GM12878 (cell line): ENCODE measurements at regions not wholly inside any gene's neighbourhood (a gene's known extent, or its start where the extent isn't known, plus 50 kb on each side); places are given as distances from the start of the nearest gene placed in this dataset.

Experiments used
- ATAC-seq: fragments of 200-7000 bp; cut with Tn5 transposase; 3 replicates; pipeline ENCODE4 v1.9.1; 2020; ENCODE audit warnings: mild to moderate bottlenecking, moderate library complexity
- BruUV-seq: library from RNA; stranded (reverse); fragments of 400-500 nt; replicated peaks from 2 replicates; lab custom pipeline; 2021; lab: Mats Ljungman, UMichigan
- CTCF ChIA-PET: fragments of 300-600 bp; sonication (Branson Sonifier 250); formaldehyde crosslinking; extraction: SDS; loops from one replicate; lab custom pipeline; 2021; ENCODE audit warnings: inconsistent platforms; lab: Yijun Ruan, JAX
- POLR2A ChIA-PET: fragments of 350-600 bp; formaldehyde crosslinking; extraction: SDS; loops from one replicate; lab custom pipeline; 2021; ENCODE audit warnings: inconsistent platforms; lab: Charles Lee
- RAD21 ChIA-PET: fragments of 300-600 bp; sonication (Branson Sonifier 250); formaldehyde crosslinking; loops from one replicate; lab custom pipeline; 2023; ENCODE audit warnings: antibody characterized with exemption; ENCODE audit not compliant: unreplicated experiment; lab: Charles Lee
- SMC1A ChIA-PET: fragments of 300-600 bp; sonication (Branson Sonifier 250); formaldehyde crosslinking; loops from one replicate; lab custom pipeline; 2023; ENCODE audit not compliant: unreplicated experiment, uncharacterized antibody; lab: Charles Lee
- DNase-seq: peaks from one replicate; pipeline ENCODE4 v3.0.0-alpha.2; 2011; ENCODE audit warnings: low read depth, low spot score
- FAIRE-seq: peaks from 3 replicates; lab custom pipeline; 2011; peaks lifted over from hg19 to GRCh38; lab: Jason Lieb, UNC
- H2AFZ ChIP-seq: 2 replicates; pipeline ENCODE4 v1.6.0; 2011; ENCODE audit warnings: low read depth, low read length, control low read depth; ENCODE audit not compliant: control insufficient read depth
- H3K27ac ChIP-seq: 2 replicates; pipeline ENCODE4 v1.5.1; 2011; ENCODE audit warnings: control low read depth; ENCODE audit not compliant: control insufficient read depth, insufficient read depth
- H3K27me3 ChIP-seq, 2 experiments: replicated peaks in 1 of 2; 2 replicates each; pipeline versions ENCODE4 v1.6.0 to v1.6.1; 2011; ENCODE audit warnings: low read length in 1 of 2; ENCODE audit not compliant: control insufficient read depth in 2 of 2, insufficient read depth in 2 of 2
- H3K36me3 ChIP-seq, 2 experiments: 2 replicates each; pipeline ENCODE4 v1.5.1; 2011; ENCODE audit warnings: low read length in 1 of 2; ENCODE audit not compliant: control insufficient read depth in 2 of 2, insufficient read depth in 2 of 2
- H3K4me1 ChIP-seq: 2 replicates; pipeline ENCODE4 v1.6.1; 2011; ENCODE audit warnings: mild to moderate bottlenecking, low read length, moderate library complexity, mixed read lengths; ENCODE audit not compliant: control insufficient read depth, insufficient read depth
- H3K4me2 ChIP-seq: 2 replicates; pipeline ENCODE4 v1.6.0; 2011; ENCODE audit warnings: control low read depth; ENCODE audit not compliant: control insufficient read depth, insufficient read depth
- H3K4me3 ChIP-seq: fragments of 200-600 bp; sonication (generic); 2 replicates; pipeline ENCODE4 v1.5.1; 2016
- H3K79me2 ChIP-seq: 2 replicates; pipeline ENCODE4 v1.6.0; 2011; ENCODE audit warnings: low read length; ENCODE audit not compliant: control insufficient read depth, insufficient read depth
- H3K9ac ChIP-seq: 2 replicates; pipeline ENCODE4 v1.8.0; 2011; ENCODE audit warnings: low read length, control low read depth, mixed read lengths; ENCODE audit not compliant: control insufficient read depth, insufficient read depth
- H3K9me3 ChIP-seq: replicated peaks from 3 replicates; pipeline ENCODE4 v1.5.1; 2011; ENCODE audit warnings: mild to moderate bottlenecking, low read length; ENCODE audit not compliant: control insufficient read depth, insufficient read depth
- H4K20me1 ChIP-seq: 2 replicates; pipeline ENCODE4 v1.6.0; 2011; ENCODE audit not compliant: control insufficient read depth, insufficient read depth
- CHD2 ChIP-seq: IDR thresholded peaks from 2 replicates; pipeline ENCODE4 v1.6.1; 2011; ENCODE audit warnings: low read depth, low read length, improper control_type of control experiment, borderline replicate concordance
- EP300 ChIP-seq, 2 experiments: fragments of 150-350 bp in 1 of 2; IDR thresholded peaks; 2 replicates each; pipeline ENCODE4 v1.6.1; 2011 to 2012; ENCODE audit warnings: low read depth in 2 of 2, low read length in 2 of 2, borderline replicate concordance in 1 of 2, improper control_type of control experiment in 1 of 2, inconsistent platforms in 1 of 2; ENCODE audit not compliant: control insufficient read depth in 1 of 2
- IRF4 ChIP-seq: IDR thresholded peaks from 2 replicates; pipeline ENCODE4 v1.6.1; 2011; ENCODE audit warnings: low read depth, low read length
- MEF2A ChIP-seq: IDR thresholded peaks from 2 replicates; pipeline ENCODE4 v1.6.1; 2011; ENCODE audit warnings: low read depth, mild to moderate bottlenecking, low read length, moderate library complexity; ENCODE audit not compliant: insufficient read depth
- MYB ChIP-seq: fragments of 150-350 bp; IDR thresholded peaks from 2 replicates; pipeline ENCODE4 v1.6.1; 2014; ENCODE audit warnings: mild to moderate bottlenecking, low read depth, low read length, borderline replicate concordance
- NR2C2 ChIP-seq: IDR thresholded peaks from 2 replicates; pipeline ENCODE4 v1.6.1; 2011; ENCODE audit warnings: borderline replicate concordance, low read depth; ENCODE audit not compliant: control insufficient read depth, insufficient read length
- RELB ChIP-seq: fragments of 450-650 bp; IDR thresholded peaks from 2 replicates; pipeline ENCODE4 v1.6.1; 2017; ENCODE audit warnings: low read depth, mild to moderate bottlenecking, moderate library complexity
- TCF3 ChIP-seq: IDR thresholded peaks from 2 replicates; pipeline ENCODE4 v1.6.1; 2012; ENCODE audit warnings: low read depth, mild to moderate bottlenecking, low read length, borderline replicate concordance; ENCODE audit not compliant: insufficient read depth
- WGBS: methylation state at CpG from one replicate; pipeline ENCODE4 v1.1.6; 2016; ENCODE audit warnings: low lambda C conversion rate; ENCODE audit not compliant: insufficient replicate concordance, insufficient coverage; ENCODE audit errors: missing lambda C conversion rate; 5-methylcytosine and 5-hydroxymethylcytosine counted together
- in situ Hi-C: fragments of 300-500 bp; cut with MboI; formaldehyde crosslinking; loops from 9 replicates; pipeline ENCODE4 v1.14.3; 2018; ENCODE audit warnings: mixed read lengths
- intact Hi-C: fragments of 100-400 bp; cut with micrococcal nuclease; formaldehyde crosslinking; loops from one replicate; pipeline ENCODE4 v1.14.2; 2022; ENCODE audit not compliant: unreplicated experiment
- TF ChIP-seq, protein P1 (sequence below): fragments of 450-650 bp; IDR thresholded peaks from 2 replicates; pipeline ENCODE4 v1.6.1; 2017; ENCODE audit warnings: antibody characterized with exemption, mild to moderate bottlenecking, moderate library complexity
- TF ChIP-seq, protein P2 (sequence below): fragments of 450-650 bp; IDR thresholded peaks from 2 replicates; pipeline ENCODE4 v1.6.1; 2017; ENCODE audit warnings: mild to moderate bottlenecking, moderate library complexity
- TF ChIP-seq, protein P3 (sequence below): fragments of 150-350 bp; IDR thresholded peaks from 2 replicates; pipeline ENCODE4 v1.6.1; 2016; ENCODE audit warnings: low read depth, low read length

GRCh38 chrX:125198546-125198945 lies 121.1 kb upstream of the TEX13C start:
- ATAC-seq (no peak), FAIRE-seq (no peak), DNase-seq (no peak)
- intact Hi-C loops, result no loop called here
- no TSS peak for BruUV-seq
- Histone ChIP-seq H3K4me3 (no peak overlapping the region), H3K27ac (no peak overlapping the region), H3K9me3 (no peaks in the 10 kb centered on the region), H3K4me1 (no peaks in the 10 kb centered on the region), H2AFZ (no peak overlapping the region), H4K20me1 (no peaks in the 10 kb centered on the region), H3K9ac (no peak overlapping the region), H3K79me2 (no peaks in the 10 kb centered on the region), H3K36me3 (no peaks in the 10 kb centered on the region), H3K4me2 (no peak overlapping the region), H3K27me3 (no peaks in the 10 kb centered on the region)
- ChIA-PET RAD21 (no interaction called here), POLR2A (no interaction called here), CTCF (no interaction called here), SMC1A (no interaction called here)
- in situ Hi-C loops, result no loop called here
- 0% methylated on average over 1 of the region's 1 CpG for WGBS
- TF ChIP-seq, protein P1, sequence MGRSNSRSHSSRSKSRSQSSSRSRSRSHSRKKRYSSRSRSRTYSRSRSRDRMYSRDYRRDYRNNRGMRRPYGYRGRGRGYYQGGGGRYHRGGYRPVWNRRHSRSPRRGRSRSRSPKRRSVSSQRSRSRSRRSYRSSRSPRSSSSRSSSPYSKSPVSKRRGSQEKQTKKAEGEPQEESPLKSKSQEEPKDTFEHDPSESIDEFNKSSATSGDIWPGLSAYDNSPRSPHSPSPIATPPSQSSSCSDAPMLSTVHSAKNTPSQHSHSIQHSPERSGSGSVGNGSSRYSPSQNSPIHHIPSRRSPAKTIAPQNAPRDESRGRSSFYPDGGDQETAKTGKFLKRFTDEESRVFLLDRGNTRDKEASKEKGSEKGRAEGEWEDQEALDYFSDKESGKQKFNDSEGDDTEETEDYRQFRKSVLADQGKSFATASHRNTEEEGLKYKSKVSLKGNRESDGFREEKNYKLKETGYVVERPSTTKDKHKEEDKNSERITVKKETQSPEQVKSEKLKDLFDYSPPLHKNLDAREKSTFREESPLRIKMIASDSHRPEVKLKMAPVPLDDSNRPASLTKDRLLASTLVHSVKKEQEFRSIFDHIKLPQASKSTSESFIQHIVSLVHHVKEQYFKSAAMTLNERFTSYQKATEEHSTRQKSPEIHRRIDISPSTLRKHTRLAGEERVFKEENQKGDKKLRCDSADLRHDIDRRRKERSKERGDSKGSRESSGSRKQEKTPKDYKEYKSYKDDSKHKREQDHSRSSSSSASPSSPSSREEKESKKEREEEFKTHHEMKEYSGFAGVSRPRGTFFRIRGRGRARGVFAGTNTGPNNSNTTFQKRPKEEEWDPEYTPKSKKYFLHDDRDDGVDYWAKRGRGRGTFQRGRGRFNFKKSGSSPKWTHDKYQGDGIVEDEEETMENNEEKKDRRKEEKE, result no peak
- no peak for TF ChIP-seq EP300 (IDR thresholded peaks at IDR 0.05; ENCODE audit: borderline replicate concordance in 1 of 2, control insufficient read depth in 1 of 2, low read depth in 2 of 2, low read length in 2 of 2)
- no peak for TF ChIP-seq IRF4
- no peak for TF ChIP-seq CHD2
- no peak for TF ChIP-seq TCF3
- no peak for TF ChIP-seq RELB
- no peak for TF ChIP-seq MEF2A
- TF ChIP-seq, protein P2, sequence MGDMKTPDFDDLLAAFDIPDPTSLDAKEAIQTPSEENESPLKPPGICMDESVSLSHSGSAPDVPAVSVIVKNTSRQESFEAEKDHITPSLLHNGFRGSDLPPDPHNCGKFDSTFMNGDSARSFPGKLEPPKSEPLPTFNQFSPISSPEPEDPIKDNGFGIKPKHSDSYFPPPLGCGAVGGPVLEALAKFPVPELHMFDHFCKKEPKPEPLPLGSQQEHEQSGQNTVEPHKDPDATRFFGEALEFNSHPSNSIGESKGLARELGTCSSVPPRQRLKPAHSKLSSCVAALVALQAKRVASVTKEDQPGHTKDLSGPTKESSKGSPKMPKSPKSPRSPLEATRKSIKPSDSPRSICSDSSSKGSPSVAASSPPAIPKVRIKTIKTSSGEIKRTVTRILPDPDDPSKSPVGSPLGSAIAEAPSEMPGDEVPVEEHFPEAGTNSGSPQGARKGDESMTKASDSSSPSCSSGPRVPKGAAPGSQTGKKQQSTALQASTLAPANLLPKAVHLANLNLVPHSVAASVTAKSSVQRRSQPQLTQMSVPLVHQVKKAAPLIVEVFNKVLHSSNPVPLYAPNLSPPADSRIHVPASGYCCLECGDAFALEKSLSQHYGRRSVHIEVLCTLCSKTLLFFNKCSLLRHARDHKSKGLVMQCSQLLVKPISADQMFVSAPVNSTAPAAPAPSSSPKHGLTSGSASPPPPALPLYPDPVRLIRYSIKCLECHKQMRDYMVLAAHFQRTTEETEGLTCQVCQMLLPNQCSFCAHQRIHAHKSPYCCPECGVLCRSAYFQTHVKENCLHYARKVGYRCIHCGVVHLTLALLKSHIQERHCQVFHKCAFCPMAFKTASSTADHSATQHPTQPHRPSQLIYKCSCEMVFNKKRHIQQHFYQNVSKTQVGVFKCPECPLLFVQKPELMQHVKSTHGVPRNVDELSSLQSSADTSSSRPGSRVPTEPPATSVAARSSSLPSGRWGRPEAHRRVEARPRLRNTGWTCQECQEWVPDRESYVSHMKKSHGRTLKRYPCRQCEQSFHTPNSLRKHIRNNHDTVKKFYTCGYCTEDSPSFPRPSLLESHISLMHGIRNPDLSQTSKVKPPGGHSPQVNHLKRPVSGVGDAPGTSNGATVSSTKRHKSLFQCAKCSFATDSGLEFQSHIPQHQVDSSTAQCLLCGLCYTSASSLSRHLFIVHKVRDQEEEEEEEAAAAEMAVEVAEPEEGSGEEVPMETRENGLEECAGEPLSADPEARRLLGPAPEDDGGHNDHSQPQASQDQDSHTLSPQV, result no peak
- TF ChIP-seq MYB, result no peak
- TF ChIP-seq, protein P3, sequence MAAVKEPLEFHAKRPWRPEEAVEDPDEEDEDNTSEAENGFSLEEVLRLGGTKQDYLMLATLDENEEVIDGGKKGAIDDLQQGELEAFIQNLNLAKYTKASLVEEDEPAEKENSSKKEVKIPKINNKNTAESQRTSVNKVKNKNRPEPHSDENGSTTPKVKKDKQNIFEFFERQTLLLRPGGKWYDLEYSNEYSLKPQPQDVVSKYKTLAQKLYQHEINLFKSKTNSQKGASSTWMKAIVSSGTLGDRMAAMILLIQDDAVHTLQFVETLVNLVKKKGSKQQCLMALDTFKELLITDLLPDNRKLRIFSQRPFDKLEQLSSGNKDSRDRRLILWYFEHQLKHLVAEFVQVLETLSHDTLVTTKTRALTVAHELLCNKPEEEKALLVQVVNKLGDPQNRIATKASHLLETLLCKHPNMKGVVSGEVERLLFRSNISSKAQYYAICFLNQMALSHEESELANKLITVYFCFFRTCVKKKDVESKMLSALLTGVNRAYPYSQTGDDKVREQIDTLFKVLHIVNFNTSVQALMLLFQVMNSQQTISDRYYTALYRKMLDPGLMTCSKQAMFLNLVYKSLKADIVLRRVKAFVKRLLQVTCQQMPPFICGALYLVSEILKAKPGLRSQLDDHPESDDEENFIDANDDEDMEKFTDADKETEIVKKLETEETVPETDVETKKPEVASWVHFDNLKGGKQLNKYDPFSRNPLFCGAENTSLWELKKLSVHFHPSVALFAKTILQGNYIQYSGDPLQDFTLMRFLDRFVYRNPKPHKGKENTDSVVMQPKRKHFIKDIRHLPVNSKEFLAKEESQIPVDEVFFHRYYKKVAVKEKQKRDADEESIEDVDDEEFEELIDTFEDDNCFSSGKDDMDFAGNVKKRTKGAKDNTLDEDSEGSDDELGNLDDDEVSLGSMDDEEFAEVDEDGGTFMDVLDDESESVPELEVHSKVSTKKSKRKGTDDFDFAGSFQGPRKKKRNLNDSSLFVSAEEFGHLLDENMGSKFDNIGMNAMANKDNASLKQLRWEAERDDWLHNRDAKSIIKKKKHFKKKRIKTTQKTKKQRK, result no peak
- TF ChIP-seq NR2C2, result no peak
